ENCODE measurements at regions not wholly inside any gene's neighbourhood (a gene's known extent, or its start where the extent isn't known, plus 50 kb on each side); places are given as distances from the start of the nearest gene placed in this dataset.

DNA sequence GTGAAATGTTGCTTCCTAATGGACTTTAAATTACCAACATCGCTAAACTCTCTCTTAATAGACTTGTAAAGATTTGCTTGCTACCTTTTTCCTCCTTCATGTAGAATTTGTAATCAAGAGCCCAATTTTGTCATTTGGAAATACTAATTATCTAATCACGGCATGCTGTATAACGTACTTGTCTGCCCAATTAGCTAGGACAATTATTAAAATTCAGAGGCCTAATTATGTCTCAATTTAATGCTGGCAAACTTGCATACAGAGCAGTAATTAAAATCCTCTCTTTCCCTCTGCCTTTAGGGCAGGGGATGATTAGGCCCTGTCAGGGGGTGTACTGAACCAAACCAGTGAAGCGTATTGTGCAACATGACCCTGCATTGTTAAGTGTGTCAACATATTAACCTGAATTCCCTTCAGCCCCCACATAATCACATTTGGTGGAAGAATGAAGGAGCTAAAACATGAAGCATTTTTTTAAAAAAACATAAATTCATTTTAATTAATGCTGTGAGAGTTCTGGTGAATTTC, 137.4 kb upstream of the BARHL2 start:
- no peak for TF ChIP-seq EP300 (IDR thresholded peaks at IDR 0.05)
- TF ChIP-seq POLR2A (IDR thresholded peaks at IDR 0.05): no peak
- TF ChIP-seq, protein P1, sequence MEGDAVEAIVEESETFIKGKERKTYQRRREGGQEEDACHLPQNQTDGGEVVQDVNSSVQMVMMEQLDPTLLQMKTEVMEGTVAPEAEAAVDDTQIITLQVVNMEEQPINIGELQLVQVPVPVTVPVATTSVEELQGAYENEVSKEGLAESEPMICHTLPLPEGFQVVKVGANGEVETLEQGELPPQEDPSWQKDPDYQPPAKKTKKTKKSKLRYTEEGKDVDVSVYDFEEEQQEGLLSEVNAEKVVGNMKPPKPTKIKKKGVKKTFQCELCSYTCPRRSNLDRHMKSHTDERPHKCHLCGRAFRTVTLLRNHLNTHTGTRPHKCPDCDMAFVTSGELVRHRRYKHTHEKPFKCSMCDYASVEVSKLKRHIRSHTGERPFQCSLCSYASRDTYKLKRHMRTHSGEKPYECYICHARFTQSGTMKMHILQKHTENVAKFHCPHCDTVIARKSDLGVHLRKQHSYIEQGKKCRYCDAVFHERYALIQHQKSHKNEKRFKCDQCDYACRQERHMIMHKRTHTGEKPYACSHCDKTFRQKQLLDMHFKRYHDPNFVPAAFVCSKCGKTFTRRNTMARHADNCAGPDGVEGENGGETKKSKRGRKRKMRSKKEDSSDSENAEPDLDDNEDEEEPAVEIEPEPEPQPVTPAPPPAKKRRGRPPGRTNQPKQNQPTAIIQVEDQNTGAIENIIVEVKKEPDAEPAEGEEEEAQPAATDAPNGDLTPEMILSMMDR (IDR thresholded peaks at IDR 0.05): no peak

All from ovary (tissue), 3 donors.